ENCODE measurements at regions not wholly inside any gene's neighbourhood (a gene's known extent, or its start where the extent isn't known, plus 50 kb on each side); places are given as distances from the start of the nearest gene placed in this dataset.
A peak's percentile ranks its signal among the peaks of the same experiment; 100 is the strongest.
"Not testable (repeated sequence)": the region's sequence is repeated elsewhere in the genome, so short reads cannot be mapped to it uniquely, and the experiment has no call there.

GRCh38 chr21:17045214-17045853 lies 467.5 kb upstream of the CXADR start:
- DNase-seq (ENCODE audit: low spot score), result peak; percentile 6

- DNase-seq (ENCODE audit: low spot score), result no peak
These were observed 463.9 kb upstream of the CXADR start for GRCh38 chr21:17048974-17049373.

- no peak for DNase-seq (ENCODE audit: low spot score)
These were observed 462.7 kb upstream of the CXADR start for GRCh38 chr21:17050156-17050555.

- no peak for DNase-seq (ENCODE audit: low spot score)
These were observed 462.2 kb upstream of the CXADR start for GRCh38 chr21:17050646-17051045.

- DNase-seq (ENCODE audit: low spot score), result no peak
These were observed 461.8 kb upstream of the CXADR start for GRCh38 chr21:17051054-17051453.

- no peak for DNase-seq (ENCODE audit: low spot score)
These were observed 459.5 kb upstream of the CXADR start for GRCh38 chr21:17053321-17053720.

- no peak for DNase-seq (ENCODE audit: low spot score)
These were observed 452.9 kb upstream of the CXADR start for GRCh38 chr21:17059936-17060335.

GRCh38 chr21:17066006-17066405 lies 446.8 kb upstream of the CXADR start:
- no peak for DNase-seq (ENCODE audit: low spot score)

- no peak for DNase-seq (ENCODE audit: low spot score)
These were observed 441.8 kb upstream of the CXADR start for GRCh38 chr21:17071093-17071492.

- no peak for DNase-seq (ENCODE audit: low spot score)
These were observed 431.6 kb upstream of the CXADR start for GRCh38 chr21:17081193-17081592.

- no peak for DNase-seq (ENCODE audit: low spot score)
These were observed 429.9 kb upstream of the CXADR start for GRCh38 chr21:17082843-17083483.

- DNase-seq (ENCODE audit: low spot score), result no peak
These were observed 427.1 kb upstream of the CXADR start for GRCh38 chr21:17085707-17086106.

GRCh38 chr21:17088500-17088899 lies 424.3 kb upstream of the CXADR start:
- DNase-seq (ENCODE audit: low spot score), result no peak

- no peak for DNase-seq (ENCODE audit: low spot score)
These were observed 423.8 kb upstream of the CXADR start for GRCh38 chr21:17089091-17089491.

GRCh38 chr21:17101696-17102095 lies 411.1 kb upstream of the CXADR start:
- DNase-seq (ENCODE audit: low spot score), result no peak

- DNase-seq (ENCODE audit: low spot score), result no peak
These were observed 406.9 kb upstream of the CXADR start for GRCh38 chr21:17105932-17106331.

- no peak for DNase-seq (ENCODE audit: low spot score)
These were observed 398.8 kb upstream of the CXADR start for GRCh38 chr21:17114045-17114444.

GRCh38 chr21:17118638-17119384 lies 394.0 kb upstream of the CXADR start:
- no peak for DNase-seq (ENCODE audit: low spot score)

- DNase-seq (ENCODE audit: low spot score), result no peak
These were observed 393.2 kb upstream of the CXADR start for GRCh38 chr21:17119466-17120297.

- not testable (repeated sequence) for DNase-seq (ENCODE audit: low spot score)
These were observed 385.4 kb upstream of the CXADR start for GRCh38 chr21:17127395-17127794.

- no peak for DNase-seq (ENCODE audit: low spot score)
These were observed 384.7 kb upstream of the CXADR start for GRCh38 chr21:17128132-17128531.

- DNase-seq (ENCODE audit: low spot score), result not testable (repeated sequence)
These were observed 373.7 kb upstream of the CXADR start for GRCh38 chr21:17139159-17139558.

Data from AG08396 (cell line).